ENCODE measurements at regions not wholly inside any gene's neighbourhood (a gene's known extent, or its start where the extent isn't known, plus 50 kb on each side); places are given as distances from the start of the nearest gene placed in this dataset.

DNA sequence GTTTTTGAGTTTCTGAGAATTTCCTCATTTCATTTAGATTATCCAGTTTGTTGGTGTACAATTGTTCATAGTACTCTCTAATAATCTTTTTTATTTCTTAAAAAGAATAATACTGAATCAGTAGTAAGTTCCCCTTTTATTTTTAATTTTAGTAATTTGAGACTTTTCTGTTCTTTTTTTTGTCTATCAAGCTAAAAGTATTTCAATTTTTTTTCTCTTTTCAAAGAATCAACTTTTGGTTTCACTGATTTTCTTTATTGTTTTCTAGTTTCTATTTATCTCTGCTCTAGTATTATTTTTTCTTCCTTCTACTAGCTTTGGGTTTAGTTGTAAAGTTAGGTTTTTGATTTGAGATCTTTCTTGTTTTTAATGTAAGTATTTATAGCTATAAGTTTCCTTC is 60.6 kb upstream of the ARL15 start:
- no TSS peak for BruUV-seq (replicated peaks)
- no peak overlapping the region for H3K27ac ChIP-seq (ENCODE audit: low read depth, low read length, poor library complexity, severe bottlenecking)
- POLR2A ChIA-PET (ENCODE audit: low non-redundant PET), result interaction anchor here (0.6 kb wide), 1 partner anchor 524 kb away, joined by 3 read pairs; no protein-coding TSS in a partner anchor
- intact Hi-C loops (cut with micrococcal nuclease; ENCODE audit: unreplicated experiment), result no loop called here
- H3K4me1 ChIP-seq (ENCODE audit: insufficient read depth, low read length, poor library complexity, severe bottlenecking), result no peaks in the 10 kb centered on the region
- H3K9me3 ChIP-seq (ENCODE audit: low read depth, low read length, poor library complexity, severe bottlenecking), result peaks cover 5% of the 10 kb centered on the region
- H3K36me3 ChIP-seq (ENCODE audit: insufficient read depth, low read length, poor library complexity, severe bottlenecking), result no peaks in the 10 kb centered on the region
- TF ChIP-seq, protein P1, sequence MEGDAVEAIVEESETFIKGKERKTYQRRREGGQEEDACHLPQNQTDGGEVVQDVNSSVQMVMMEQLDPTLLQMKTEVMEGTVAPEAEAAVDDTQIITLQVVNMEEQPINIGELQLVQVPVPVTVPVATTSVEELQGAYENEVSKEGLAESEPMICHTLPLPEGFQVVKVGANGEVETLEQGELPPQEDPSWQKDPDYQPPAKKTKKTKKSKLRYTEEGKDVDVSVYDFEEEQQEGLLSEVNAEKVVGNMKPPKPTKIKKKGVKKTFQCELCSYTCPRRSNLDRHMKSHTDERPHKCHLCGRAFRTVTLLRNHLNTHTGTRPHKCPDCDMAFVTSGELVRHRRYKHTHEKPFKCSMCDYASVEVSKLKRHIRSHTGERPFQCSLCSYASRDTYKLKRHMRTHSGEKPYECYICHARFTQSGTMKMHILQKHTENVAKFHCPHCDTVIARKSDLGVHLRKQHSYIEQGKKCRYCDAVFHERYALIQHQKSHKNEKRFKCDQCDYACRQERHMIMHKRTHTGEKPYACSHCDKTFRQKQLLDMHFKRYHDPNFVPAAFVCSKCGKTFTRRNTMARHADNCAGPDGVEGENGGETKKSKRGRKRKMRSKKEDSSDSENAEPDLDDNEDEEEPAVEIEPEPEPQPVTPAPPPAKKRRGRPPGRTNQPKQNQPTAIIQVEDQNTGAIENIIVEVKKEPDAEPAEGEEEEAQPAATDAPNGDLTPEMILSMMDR (conservative IDR thresholded peaks at IDR 0.05; ENCODE audit: low read depth, low read length), result no peak
- TF ChIP-seq EZH2 (IDR thresholded peaks at IDR 0.05; ENCODE audit: borderline replicate concordance, low read depth, low read length, poor library complexity, severe bottlenecking), result no peak
- CTCF ChIA-PET, result no interaction called here
- DNase-seq (ENCODE audit: low spot score), result no peak
- no peak overlapping the region for H3K4me3 ChIP-seq (ENCODE audit: low read depth, low read length, poor library complexity, severe bottlenecking)
- H3K27me3 ChIP-seq (replicated peaks; ENCODE audit: insufficient read depth, low read depth, low read length, poor library complexity), result no peaks in the 10 kb centered on the region

DNA sequence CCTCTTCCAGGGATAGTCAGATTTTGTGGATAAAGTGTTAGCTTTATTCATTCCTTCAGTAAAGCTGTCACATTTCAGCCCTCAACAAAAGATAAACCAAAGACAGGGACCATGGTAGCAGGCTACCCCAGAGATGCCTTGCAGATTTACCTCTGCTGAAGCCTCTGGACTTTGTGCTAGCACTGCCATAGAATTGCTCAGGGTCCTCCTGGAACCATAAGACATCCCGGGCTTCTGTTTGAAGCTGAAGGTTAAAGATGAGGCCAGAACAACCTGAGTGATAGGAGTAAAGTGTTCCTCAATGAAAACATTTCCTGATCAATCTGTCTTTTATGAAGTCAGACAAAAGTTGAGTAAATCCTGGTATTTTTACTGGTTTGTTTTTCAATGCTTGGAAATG is 57.5 kb upstream of the ARL15 start:
- POLR2A ChIA-PET (ENCODE audit: low non-redundant PET), result no interaction called here
- no peak for DNase-seq (ENCODE audit: low spot score)
- intact Hi-C loops (cut with micrococcal nuclease; ENCODE audit: unreplicated experiment), result no loop called here
- Histone ChIP-seq H3K9me3 (ENCODE audit: low read depth, low read length, poor library complexity, severe bottlenecking) (peaks cover 5% of the 10 kb centered on the region), H3K4me3 (ENCODE audit: low read depth, low read length, poor library complexity, severe bottlenecking) (no peak overlapping the region), H3K27me3 (replicated peaks; ENCODE audit: insufficient read depth, low read depth, low read length, poor library complexity) (no peaks in the 10 kb centered on the region), H3K4me1 (ENCODE audit: insufficient read depth, low read length, poor library complexity, severe bottlenecking) (no peaks in the 10 kb centered on the region), H3K27ac (ENCODE audit: low read depth, low read length, poor library complexity, severe bottlenecking) (no peak overlapping the region), H3K36me3 (ENCODE audit: insufficient read depth, low read length, poor library complexity, severe bottlenecking) (no peaks in the 10 kb centered on the region)
- TF ChIP-seq, protein P1 (conservative IDR thresholded peaks at IDR 0.05; ENCODE audit: low read depth, low read length), result no peak
- TF ChIP-seq EZH2 (IDR thresholded peaks at IDR 0.05; ENCODE audit: borderline replicate concordance, low read depth, low read length, poor library complexity, severe bottlenecking), result no peak
- CTCF ChIA-PET, result no interaction called here
- BruUV-seq (replicated peaks), result no TSS peak

DNA sequence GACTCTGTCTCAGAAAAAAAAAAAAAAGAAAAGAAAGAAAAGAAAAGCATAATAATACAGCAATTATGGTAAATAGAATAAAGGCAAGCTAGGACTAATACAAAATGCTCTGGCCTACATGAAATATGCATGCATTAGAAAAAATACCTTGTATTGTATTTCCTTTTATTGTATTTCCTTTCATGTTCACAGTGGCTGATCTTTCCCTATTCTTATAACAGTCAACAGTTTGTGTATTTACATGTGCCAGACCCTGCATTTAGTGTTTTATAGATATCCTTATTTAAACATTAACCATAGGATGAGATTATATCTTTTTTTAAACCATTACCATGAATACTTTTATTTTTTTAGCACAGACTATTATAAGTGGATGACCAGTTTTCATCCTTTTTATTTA is 56.3 kb upstream of the ARL15 start:
- Histone ChIP-seq H3K36me3 (ENCODE audit: insufficient read depth, low read length, poor library complexity, severe bottlenecking) (no peaks in the 10 kb centered on the region), H3K4me3 (ENCODE audit: low read depth, low read length, poor library complexity, severe bottlenecking) (no peak overlapping the region), H3K9me3 (ENCODE audit: low read depth, low read length, poor library complexity, severe bottlenecking) (no peaks in the 10 kb centered on the region), H3K4me1 (ENCODE audit: insufficient read depth, low read length, poor library complexity, severe bottlenecking) (no peaks in the 10 kb centered on the region), H3K27ac (ENCODE audit: low read depth, low read length, poor library complexity, severe bottlenecking) (no peak overlapping the region), H3K27me3 (replicated peaks; ENCODE audit: insufficient read depth, low read depth, low read length, poor library complexity) (no peaks in the 10 kb centered on the region)
- no peak for TF ChIP-seq EZH2 (IDR thresholded peaks at IDR 0.05; ENCODE audit: borderline replicate concordance, low read depth, low read length, poor library complexity, severe bottlenecking)
- TF ChIP-seq, protein P1 (conservative IDR thresholded peaks at IDR 0.05; ENCODE audit: low read depth, low read length), result no peak
- DNase-seq (ENCODE audit: low spot score), result no peak
- CTCF ChIA-PET, result no interaction called here
- BruUV-seq (replicated peaks), result no TSS peak
- POLR2A ChIA-PET (ENCODE audit: low non-redundant PET), result interaction anchor here (0.7 kb wide), 1 partner anchor 10 kb away, joined by 3 read pairs; no protein-coding TSS in a partner anchor
- intact Hi-C loops (cut with micrococcal nuclease; ENCODE audit: unreplicated experiment), result no loop called here

Data from A673 (cell line).